ENCODE measurements at regions not wholly inside any gene's neighbourhood (a gene's known extent, or its start where the extent isn't known, plus 50 kb on each side); places are given as distances from the start of the nearest gene placed in this dataset.

- no peaks in the 10 kb centered on the region for H3K4me1 ChIP-seq
- TF ChIP-seq, protein P1, sequence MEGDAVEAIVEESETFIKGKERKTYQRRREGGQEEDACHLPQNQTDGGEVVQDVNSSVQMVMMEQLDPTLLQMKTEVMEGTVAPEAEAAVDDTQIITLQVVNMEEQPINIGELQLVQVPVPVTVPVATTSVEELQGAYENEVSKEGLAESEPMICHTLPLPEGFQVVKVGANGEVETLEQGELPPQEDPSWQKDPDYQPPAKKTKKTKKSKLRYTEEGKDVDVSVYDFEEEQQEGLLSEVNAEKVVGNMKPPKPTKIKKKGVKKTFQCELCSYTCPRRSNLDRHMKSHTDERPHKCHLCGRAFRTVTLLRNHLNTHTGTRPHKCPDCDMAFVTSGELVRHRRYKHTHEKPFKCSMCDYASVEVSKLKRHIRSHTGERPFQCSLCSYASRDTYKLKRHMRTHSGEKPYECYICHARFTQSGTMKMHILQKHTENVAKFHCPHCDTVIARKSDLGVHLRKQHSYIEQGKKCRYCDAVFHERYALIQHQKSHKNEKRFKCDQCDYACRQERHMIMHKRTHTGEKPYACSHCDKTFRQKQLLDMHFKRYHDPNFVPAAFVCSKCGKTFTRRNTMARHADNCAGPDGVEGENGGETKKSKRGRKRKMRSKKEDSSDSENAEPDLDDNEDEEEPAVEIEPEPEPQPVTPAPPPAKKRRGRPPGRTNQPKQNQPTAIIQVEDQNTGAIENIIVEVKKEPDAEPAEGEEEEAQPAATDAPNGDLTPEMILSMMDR (IDR thresholded peaks at IDR 0.05): no peak
- DNase-seq (ENCODE audit: low spot score): peak; percentile 30
- no peak overlapping the region for H3K4me3 ChIP-seq
- no peak overlapping the region for H3K27ac ChIP-seq
- peaks cover 0 to 23% of the 10 kb centered on the region in 2 donors for H3K9me3 ChIP-seq
- H3K36me3 ChIP-seq: no peaks in the 10 kb centered on the region
- H3K27me3 ChIP-seq: no peaks in the 10 kb centered on the region
Measured at GRCh38 chr22:47681411-47682165, 919.1 kb downstream of the TBC1D22A start.

DNA sequence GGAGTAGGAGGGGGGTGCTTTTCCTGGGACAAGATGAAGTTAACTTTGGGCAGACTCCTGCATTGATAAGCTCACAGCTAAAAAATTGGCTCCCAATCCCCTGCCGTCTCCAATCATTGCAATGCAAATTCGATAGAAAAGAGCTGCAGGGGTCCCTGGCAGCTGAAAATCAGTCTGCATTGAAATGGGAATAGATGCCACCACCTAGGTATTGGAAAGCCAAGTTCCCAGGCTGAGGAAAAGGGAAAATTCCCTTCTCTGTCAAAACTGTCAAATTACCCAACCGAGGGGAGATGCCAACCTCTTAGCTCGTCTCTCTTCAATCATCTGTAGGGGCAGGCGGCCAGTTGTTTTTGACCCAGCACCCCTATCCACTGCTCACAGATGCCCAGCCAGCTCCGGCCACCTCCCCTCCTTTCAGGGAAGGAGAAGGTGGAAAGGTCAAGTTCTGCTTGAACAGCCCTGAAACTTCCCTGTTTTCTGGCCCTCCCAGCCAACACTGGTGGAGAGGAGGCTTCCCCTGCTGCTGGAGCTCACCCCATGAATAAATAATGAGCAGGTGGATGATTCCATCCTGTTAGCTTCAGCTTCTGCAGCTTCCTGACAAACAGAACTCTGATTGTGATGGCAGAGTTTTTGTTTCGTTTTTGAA, 916.3 kb downstream of the TBC1D22A start:
- no peak overlapping the region for H3K4me3 ChIP-seq
- peaks cover 0 to 15% of the 10 kb centered on the region in 2 donors for H3K9me3 ChIP-seq
- no peaks in the 10 kb centered on the region for H3K27me3 ChIP-seq
- H3K27ac ChIP-seq: no peak overlapping the region
- no peak for DNase-seq (ENCODE audit: low spot score)
- no peaks in the 10 kb centered on the region for H3K36me3 ChIP-seq
- TF ChIP-seq, protein P1 (IDR thresholded peaks at IDR 0.05): no peak
- H3K4me1 ChIP-seq: no peaks in the 10 kb centered on the region

DNA sequence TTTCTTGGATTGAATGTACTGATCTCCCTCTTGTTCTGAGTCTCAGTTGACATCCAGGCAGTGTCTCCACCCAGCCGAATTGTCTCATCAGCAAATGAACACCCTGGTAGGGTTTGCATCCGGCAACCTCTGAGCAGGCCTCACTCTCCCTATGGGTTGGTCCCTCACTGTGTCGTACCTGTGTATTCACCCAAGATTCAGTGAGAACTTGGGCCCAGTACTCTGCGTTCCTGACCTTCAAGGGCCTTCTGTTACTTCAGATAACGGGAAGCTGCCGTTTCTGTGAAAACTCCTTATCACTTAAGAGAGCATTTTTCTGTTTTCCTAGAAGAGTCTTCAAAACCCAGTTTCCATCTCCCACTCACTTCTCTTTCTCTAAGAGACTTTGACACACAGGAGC, 915.6 kb downstream of the TBC1D22A start:
- Histone ChIP-seq H3K27me3 (no peaks in the 10 kb centered on the region), H3K36me3 (no peaks in the 10 kb centered on the region), H3K9me3 (peaks cover 0 to 8% of the 10 kb centered on the region in 2 donors), H3K27ac (no peak overlapping the region), H3K4me3 (no peak overlapping the region), H3K4me1 (no peaks in the 10 kb centered on the region)
- TF ChIP-seq, protein P1 (IDR thresholded peaks at IDR 0.05): no peak
- no peak for DNase-seq (ENCODE audit: low spot score)

DNA sequence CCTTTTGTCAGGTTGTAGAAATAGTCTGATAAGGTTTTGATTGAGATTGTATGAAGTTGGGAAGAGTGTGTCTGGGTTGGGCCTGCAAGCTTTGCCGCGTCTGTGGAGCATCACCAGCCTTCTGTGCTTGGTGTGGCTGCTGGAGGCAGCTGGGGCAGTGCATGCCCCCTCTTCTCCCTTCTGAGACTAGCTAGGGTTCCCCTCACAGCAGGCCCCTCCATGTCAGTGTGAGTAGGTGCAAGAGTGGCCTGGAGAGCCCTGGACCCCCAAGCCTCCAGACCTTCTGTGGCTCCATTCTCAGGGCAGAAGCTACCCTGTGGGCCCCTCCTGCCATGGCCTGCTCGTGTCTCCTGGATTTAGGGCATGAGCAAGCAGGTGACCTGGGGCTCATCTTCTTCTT, 914.2 kb downstream of the TBC1D22A start:
- Histone ChIP-seq H3K4me3 (no peak overlapping the region), H3K27ac (no peak overlapping the region), H3K27me3 (no peaks in the 10 kb centered on the region), H3K9me3 (no peaks in the 10 kb centered on the region), H3K4me1 (no peaks in the 10 kb centered on the region), H3K36me3 (no peaks in the 10 kb centered on the region)
- peak; percentile 23 for DNase-seq (ENCODE audit: low spot score)
- TF ChIP-seq, protein P1 (IDR thresholded peaks at IDR 0.05): no peak

- Histone ChIP-seq H3K4me3 (no peak overlapping the region), H3K9me3 (no peaks in the 10 kb centered on the region), H3K27me3 (no peaks in the 10 kb centered on the region), H3K27ac (no peak overlapping the region), H3K36me3 (no peaks in the 10 kb centered on the region), H3K4me1 (no peaks in the 10 kb centered on the region)
- TF ChIP-seq, protein P1 (IDR thresholded peaks at IDR 0.05): no peak
- DNase-seq (ENCODE audit: low spot score): peak; percentile 48
Measured at GRCh38 chr22:47674600-47674999, 912.1 kb downstream of the TBC1D22A start.

Measured in right atrium auricular region (tissue), 2 donors.